HEK293 (cell line): ENCODE measurements at regions not wholly inside any gene's neighbourhood (a gene's known extent, or its start where the extent isn't known, plus 50 kb on each side); places are given as distances from the start of the nearest gene placed in this dataset.

Experiments
- PRDM1 ChIP-seq: fragments of 450-650 bp; formaldehyde crosslinking; IDR thresholded peaks from 2 replicates; pipeline ENCODE4; 2016; ENCODE audit warnings: missing biosample characterization, missing genetic modification characterization
- SP7 ChIP-seq: fragments of 450-650 bp; formaldehyde crosslinking; IDR thresholded peaks from 2 replicates; pipeline ENCODE4 v1.5.1; 2016; ENCODE audit warnings: missing biosample characterization, missing genetic modification characterization
- WT1 ChIP-seq: fragments of 450-650 bp; formaldehyde crosslinking; IDR thresholded peaks from 2 replicates; pipeline ENCODE4 v1.5.1; 2016; ENCODE audit warnings: missing biosample characterization, missing genetic modification characterization
- ZBTB1 ChIP-seq: fragments of 450-650 bp; formaldehyde crosslinking; IDR thresholded peaks from 2 replicates; pipeline ENCODE4 v1.5.1; 2016; ENCODE audit warnings: missing biosample characterization, missing genetic modification characterization
- ZBTB20 ChIP-seq: fragments of 450-650 bp; formaldehyde crosslinking; IDR thresholded peaks from 2 replicates; pipeline ENCODE4 v1.5.1; 2016; ENCODE audit warnings: missing biosample characterization, missing genetic modification characterization
- ZIC2 ChIP-seq: fragments of 450-650 bp; formaldehyde crosslinking; IDR thresholded peaks from 2 replicates; pipeline ENCODE4 v1.5.1; 2016; ENCODE audit warnings: missing biosample characterization, missing genetic modification characterization
- ZNF121 ChIP-seq: fragments of 450-650 bp; formaldehyde crosslinking; IDR thresholded peaks from 2 replicates; pipeline ENCODE4 v1.5.1; 2016; ENCODE audit warnings: missing biosample characterization, missing genetic modification characterization
- ZNF24 ChIP-seq: fragments of 450-650 bp; formaldehyde crosslinking; IDR thresholded peaks from 2 replicates; pipeline ENCODE4 v1.5.1; 2016; ENCODE audit warnings: missing biosample characterization, missing genetic modification characterization
- ZNF324 ChIP-seq: fragments of 450-650 bp; formaldehyde crosslinking; IDR thresholded peaks from 2 replicates; pipeline ENCODE4 v1.5.1; 2016; ENCODE audit warnings: missing biosample characterization, missing genetic modification characterization
- ZNF341 ChIP-seq: fragments of 450-650 bp; formaldehyde crosslinking; IDR thresholded peaks from 2 replicates; pipeline ENCODE4; 2016; ENCODE audit warnings: low read depth, missing biosample characterization, missing genetic modification characterization
- ZNF510 ChIP-seq: fragments of 450-650 bp; formaldehyde crosslinking; IDR thresholded peaks from 2 replicates; pipeline ENCODE4 v1.5.1; 2018; ENCODE audit warnings: mild to moderate bottlenecking, missing genetic modification characterization, missing biosample characterization; ENCODE audit not compliant: insufficient replicate concordance
- ZNF610 ChIP-seq: fragments of 450-650 bp; formaldehyde crosslinking; IDR thresholded peaks from 2 replicates; pipeline ENCODE4 v1.5.1; 2016; ENCODE audit warnings: missing biosample characterization, missing genetic modification characterization, borderline replicate concordance
- ZNF621 ChIP-seq: fragments of 450-650 bp; formaldehyde crosslinking; IDR thresholded peaks from 2 replicates; pipeline ENCODE4 v1.5.1; 2017; ENCODE audit warnings: missing biosample characterization, missing genetic modification characterization
- ZNF626 ChIP-seq: fragments of 450-650 bp; sonication (Bioruptor Pico); formaldehyde crosslinking; IDR thresholded peaks from 2 replicates; pipeline ENCODE4 v1.5.1; 2018; ENCODE audit warnings: missing biosample characterization, missing genetic modification characterization, inconsistent platforms
- ZNF747 ChIP-seq: fragments of 450-650 bp; formaldehyde crosslinking; IDR thresholded peaks from 2 replicates; pipeline ENCODE4 v1.5.1; 2016; ENCODE audit warnings: missing biosample characterization, missing genetic modification characterization
- ZSCAN16 ChIP-seq: fragments of 450-650 bp; formaldehyde crosslinking; IDR thresholded peaks from 2 replicates; pipeline ENCODE4 v1.5.1; 2016; ENCODE audit warnings: missing biosample characterization, missing genetic modification characterization
- ZXDB ChIP-seq: fragments of 450-650 bp; formaldehyde crosslinking; IDR thresholded peaks from 2 replicates; pipeline ENCODE4 v1.5.1; 2016; ENCODE audit warnings: missing biosample characterization, missing genetic modification characterization
- TF ChIP-seq, protein P1 (sequence below): fragments of 450-650 bp; formaldehyde crosslinking; IDR thresholded peaks from 2 replicates; pipeline ENCODE4 v1.5.0; 2017; ENCODE audit warnings: missing biosample characterization, missing genetic modification characterization, borderline replicate concordance
- TF ChIP-seq, protein P2 (sequence below): fragments of 450-650 bp; formaldehyde crosslinking; IDR thresholded peaks from 2 replicates; pipeline ENCODE4 v1.5.1; 2017; ENCODE audit warnings: missing biosample characterization, missing genetic modification characterization
- TF ChIP-seq, protein P3 (sequence below): fragments of 450-650 bp; formaldehyde crosslinking; IDR thresholded peaks from 2 replicates; pipeline ENCODE4 v1.5.1; 2016; ENCODE audit warnings: missing biosample characterization, missing genetic modification characterization, borderline replicate concordance
- TF ChIP-seq, protein P4 (sequence below): fragments of 450-650 bp; IDR thresholded peaks from 2 replicates; pipeline ENCODE4 v1.5.1; 2018; ENCODE audit warnings: missing biosample characterization, mild to moderate bottlenecking, missing genetic modification characterization
- TF ChIP-seq, protein P5 (sequence below): fragments of 450-650 bp; formaldehyde crosslinking; IDR thresholded peaks from 2 replicates; pipeline ENCODE4 v1.5.1; 2016; ENCODE audit warnings: missing biosample characterization, missing genetic modification characterization
- TF ChIP-seq, protein P6 (sequence below): fragments of 450-650 bp; formaldehyde crosslinking; IDR thresholded peaks from 2 replicates; pipeline ENCODE4 v1.5.1; 2016; ENCODE audit warnings: missing biosample characterization, missing genetic modification characterization
- TF ChIP-seq, protein P7 (sequence below): fragments of 450-650 bp; formaldehyde crosslinking; IDR thresholded peaks from 2 replicates; pipeline ENCODE4 v1.5.1; 2017; ENCODE audit warnings: missing biosample characterization, mild to moderate bottlenecking, missing genetic modification characterization, moderate library complexity
- TF ChIP-seq, protein P8 (sequence below): fragments of 450-650 bp; formaldehyde crosslinking; IDR thresholded peaks from 2 replicates; pipeline ENCODE4 v1.5.1; 2016; ENCODE audit warnings: missing biosample characterization, missing genetic modification characterization

DNA sequence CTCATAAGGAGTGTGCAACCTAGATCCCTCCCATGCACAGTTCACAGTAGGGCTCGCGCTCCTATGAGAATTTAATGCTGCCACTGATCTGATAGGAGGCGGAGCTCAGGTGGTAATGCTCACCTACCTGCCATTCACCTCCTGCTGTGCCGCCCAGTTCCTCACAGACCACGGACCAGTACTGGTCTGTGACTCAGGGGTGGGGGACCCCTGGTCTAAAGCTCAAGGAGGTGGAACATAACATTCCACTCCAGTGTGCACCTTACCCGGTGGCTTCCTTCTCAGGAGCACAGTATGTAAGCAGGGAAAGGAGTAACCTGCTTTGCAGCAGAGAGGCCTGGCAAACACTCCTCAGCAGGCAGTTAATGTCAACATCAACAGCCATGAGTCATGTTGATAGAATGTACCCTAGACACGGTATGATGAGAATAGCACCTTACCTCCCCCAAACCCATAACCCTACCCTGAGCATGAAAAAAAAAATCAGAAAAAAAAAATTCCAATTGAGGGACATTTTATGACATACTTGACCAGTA, 273.5 kb downstream of the FGFR2 start (continued):
- TF ChIP-seq, protein P1, sequence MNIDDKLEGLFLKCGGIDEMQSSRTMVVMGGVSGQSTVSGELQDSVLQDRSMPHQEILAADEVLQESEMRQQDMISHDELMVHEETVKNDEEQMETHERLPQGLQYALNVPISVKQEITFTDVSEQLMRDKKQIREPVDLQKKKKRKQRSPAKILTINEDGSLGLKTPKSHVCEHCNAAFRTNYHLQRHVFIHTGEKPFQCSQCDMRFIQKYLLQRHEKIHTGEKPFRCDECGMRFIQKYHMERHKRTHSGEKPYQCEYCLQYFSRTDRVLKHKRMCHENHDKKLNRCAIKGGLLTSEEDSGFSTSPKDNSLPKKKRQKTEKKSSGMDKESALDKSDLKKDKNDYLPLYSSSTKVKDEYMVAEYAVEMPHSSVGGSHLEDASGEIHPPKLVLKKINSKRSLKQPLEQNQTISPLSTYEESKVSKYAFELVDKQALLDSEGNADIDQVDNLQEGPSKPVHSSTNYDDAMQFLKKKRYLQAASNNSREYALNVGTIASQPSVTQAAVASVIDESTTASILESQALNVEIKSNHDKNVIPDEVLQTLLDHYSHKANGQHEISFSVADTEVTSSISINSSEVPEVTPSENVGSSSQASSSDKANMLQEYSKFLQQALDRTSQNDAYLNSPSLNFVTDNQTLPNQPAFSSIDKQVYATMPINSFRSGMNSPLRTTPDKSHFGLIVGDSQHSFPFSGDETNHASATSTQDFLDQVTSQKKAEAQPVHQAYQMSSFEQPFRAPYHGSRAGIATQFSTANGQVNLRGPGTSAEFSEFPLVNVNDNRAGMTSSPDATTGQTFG (tag by site-specific recombination), result no peak
- TF ChIP-seq ZXDB (tag by site-specific recombination) (no peak; the same call in 1 of the 2 replicates), ZSCAN16 (tag by site-specific recombination) (peak; percentile 85), SP7 (tag by site-specific recombination) (peak; percentile 88), ZNF621 (tag by site-specific recombination) (no peak), ZNF610 (tag by site-specific recombination) (no peak), ZNF324 (peak; percentile 64; the same call in 1 of the 2 replicates), ZNF121 (tag by site-specific recombination) (no peak), ZBTB1 (tag by site-specific recombination) (no peak), ZBTB20 (tag by site-specific recombination) (peak; percentile 49; the same call in 1 of the 2 replicates), ZNF510 (no peak), PRDM1 (tag by site-specific recombination) (peak; percentile 89), WT1 (tag by site-specific recombination) (peak; percentile 88), ZNF24 (tag by site-specific recombination) (no peak; the same call in none of the 2 replicates), ZIC2 (tag by site-specific recombination) (peak; percentile 85), ZNF626 (tag by site-specific recombination) (no peak), ZNF341 (tag by site-specific recombination) (peak; percentile 64), ZNF747 (tag by site-specific recombination) (no peak)
- TF ChIP-seq, protein P2, sequence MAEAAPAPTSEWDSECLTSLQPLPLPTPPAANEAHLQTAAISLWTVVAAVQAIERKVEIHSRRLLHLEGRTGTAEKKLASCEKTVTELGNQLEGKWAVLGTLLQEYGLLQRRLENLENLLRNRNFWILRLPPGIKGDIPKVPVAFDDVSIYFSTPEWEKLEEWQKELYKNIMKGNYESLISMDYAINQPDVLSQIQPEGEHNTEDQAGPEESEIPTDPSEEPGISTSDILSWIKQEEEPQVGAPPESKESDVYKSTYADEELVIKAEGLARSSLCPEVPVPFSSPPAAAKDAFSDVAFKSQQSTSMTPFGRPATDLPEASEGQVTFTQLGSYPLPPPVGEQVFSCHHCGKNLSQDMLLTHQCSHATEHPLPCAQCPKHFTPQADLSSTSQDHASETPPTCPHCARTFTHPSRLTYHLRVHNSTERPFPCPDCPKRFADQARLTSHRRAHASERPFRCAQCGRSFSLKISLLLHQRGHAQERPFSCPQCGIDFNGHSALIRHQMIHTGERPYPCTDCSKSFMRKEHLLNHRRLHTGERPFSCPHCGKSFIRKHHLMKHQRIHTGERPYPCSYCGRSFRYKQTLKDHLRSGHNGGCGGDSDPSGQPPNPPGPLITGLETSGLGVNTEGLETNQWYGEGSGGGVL (tag by site-specific recombination), result peak; percentile 84
- TF ChIP-seq, protein P3, sequence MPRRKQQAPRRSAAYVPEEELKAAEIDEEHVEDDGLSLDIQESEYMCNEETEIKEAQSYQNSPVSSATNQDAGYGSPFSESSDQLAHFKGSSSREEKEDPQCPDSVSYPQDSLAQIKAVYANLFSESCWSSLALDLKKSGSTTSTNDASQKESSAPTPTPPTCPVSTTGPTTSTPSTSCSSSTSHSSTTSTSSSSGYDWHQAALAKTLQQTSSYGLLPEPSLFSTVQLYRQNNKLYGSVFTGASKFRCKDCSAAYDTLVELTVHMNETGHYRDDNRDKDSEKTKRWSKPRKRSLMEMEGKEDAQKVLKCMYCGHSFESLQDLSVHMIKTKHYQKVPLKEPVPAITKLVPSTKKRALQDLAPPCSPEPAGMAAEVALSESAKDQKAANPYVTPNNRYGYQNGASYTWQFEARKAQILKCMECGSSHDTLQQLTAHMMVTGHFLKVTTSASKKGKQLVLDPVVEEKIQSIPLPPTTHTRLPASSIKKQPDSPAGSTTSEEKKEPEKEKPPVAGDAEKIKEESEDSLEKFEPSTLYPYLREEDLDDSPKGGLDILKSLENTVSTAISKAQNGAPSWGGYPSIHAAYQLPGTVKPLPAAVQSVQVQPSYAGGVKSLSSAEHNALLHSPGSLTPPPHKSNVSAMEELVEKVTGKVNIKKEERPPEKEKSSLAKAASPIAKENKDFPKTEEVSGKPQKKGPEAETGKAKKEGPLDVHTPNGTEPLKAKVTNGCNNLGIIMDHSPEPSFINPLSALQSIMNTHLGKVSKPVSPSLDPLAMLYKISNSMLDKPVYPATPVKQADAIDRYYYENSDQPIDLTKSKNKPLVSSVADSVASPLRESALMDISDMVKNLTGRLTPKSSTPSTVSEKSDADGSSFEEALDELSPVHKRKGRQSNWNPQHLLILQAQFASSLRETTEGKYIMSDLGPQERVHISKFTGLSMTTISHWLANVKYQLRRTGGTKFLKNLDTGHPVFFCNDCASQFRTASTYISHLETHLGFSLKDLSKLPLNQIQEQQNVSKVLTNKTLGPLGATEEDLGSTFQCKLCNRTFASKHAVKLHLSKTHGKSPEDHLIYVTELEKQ (tag by site-specific recombination), result peak; percentile 75
- TF ChIP-seq, protein P4, sequence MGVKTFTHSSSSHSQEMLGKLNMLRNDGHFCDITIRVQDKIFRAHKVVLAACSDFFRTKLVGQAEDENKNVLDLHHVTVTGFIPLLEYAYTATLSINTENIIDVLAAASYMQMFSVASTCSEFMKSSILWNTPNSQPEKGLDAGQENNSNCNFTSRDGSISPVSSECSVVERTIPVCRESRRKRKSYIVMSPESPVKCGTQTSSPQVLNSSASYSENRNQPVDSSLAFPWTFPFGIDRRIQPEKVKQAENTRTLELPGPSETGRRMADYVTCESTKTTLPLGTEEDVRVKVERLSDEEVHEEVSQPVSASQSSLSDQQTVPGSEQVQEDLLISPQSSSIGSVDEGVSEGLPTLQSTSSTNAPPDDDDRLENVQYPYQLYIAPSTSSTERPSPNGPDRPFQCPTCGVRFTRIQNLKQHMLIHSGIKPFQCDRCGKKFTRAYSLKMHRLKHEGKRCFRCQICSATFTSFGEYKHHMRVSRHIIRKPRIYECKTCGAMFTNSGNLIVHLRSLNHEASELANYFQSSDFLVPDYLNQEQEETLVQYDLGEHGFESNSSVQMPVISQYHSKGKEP, result no peak
- TF ChIP-seq, protein P5, sequence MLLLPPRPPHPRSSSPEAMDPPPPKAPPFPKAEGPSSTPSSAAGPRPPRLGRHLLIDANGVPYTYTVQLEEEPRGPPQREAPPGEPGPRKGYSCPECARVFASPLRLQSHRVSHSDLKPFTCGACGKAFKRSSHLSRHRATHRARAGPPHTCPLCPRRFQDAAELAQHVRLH (tag by site-specific recombination), result peak; percentile 70; the same call in 1 of the 2 replicates
- TF ChIP-seq, protein P6, sequence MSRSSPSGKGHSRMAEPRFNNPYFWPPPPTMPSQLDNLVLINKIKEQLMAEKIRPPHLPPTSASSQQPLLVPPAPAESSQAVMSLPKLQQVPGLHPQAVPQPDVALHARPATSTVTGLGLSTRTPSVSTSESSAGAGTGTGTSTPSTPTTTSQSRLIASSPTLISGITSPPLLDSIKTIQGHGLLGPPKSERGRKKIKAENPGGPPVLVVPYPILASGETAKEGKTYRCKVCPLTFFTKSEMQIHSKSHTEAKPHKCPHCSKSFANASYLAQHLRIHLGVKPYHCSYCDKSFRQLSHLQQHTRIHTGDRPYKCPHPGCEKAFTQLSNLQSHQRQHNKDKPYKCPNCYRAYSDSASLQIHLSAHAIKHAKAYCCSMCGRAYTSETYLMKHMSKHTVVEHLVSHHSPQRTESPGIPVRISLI, result peak; percentile 98
- TF ChIP-seq, protein P7, sequence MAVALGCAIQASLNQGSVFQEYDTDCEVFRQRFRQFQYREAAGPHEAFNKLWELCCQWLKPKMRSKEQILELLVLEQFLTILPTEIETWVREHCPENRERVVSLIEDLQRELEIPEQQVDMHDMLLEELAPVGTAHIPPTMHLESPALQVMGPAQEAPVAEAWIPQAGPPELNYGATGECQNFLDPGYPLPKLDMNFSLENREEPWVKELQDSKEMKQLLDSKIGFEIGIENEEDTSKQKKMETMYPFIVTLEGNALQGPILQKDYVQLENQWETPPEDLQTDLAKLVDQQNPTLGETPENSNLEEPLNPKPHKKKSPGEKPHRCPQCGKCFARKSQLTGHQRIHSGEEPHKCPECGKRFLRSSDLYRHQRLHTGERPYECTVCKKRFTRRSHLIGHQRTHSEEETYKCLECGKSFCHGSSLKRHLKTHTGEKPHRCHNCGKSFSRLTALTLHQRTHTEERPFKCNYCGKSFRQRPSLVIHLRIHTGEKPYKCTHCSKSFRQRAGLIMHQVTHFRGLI (tag by site-specific recombination), result no peak
- TF ChIP-seq, protein P8, sequence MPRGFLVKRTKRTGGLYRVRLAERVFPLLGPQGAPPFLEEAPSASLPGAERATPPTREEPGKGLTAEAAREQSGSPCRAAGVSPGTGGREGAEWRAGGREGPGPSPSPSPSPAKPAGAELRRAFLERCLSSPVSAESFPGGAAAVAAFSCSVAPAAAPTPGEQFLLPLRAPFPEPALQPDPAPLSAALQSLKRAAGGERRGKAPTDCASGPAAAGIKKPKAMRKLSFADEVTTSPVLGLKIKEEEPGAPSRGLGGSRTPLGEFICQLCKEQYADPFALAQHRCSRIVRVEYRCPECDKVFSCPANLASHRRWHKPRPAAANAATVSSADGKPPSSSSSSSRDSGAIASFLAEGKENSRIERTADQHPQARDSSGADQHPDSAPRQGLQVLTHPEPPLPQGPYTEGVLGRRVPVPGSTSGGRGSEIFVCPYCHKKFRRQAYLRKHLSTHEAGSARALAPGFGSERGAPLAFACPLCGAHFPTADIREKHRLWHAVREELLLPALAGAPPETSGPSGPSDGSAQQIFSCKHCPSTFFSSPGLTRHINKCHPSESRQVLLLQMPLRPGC (tag by site-specific recombination), result 0 out of 2 replicates have a peak, but pooled peaks have one; percentile 48
